ENCODE measurements at regions not wholly inside any gene's neighbourhood (a gene's known extent, or its start where the extent isn't known, plus 50 kb on each side); places are given as distances from the start of the nearest gene placed in this dataset.

DNA sequence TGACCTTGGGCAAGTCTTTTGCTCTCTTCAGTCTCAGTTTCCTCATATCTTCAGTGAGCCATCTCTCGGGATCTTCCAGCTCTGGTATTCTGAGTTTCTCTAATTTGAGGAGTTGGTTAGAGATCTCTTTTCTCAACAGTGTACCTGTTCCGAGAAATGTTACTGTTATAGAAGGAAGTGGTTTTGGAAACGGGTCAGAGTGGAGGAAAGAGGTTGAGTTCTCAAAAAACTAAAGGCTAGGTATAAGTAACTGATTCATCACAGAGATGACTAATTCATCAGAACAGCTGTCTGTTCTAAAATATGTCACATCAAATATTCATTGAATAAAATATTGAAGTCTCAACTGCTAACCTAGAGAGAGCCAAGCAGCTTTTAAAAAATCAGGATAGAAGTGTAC, 106.6 kb downstream of the PALM2AKAP2 start:
- TF ChIP-seq, protein P1, sequence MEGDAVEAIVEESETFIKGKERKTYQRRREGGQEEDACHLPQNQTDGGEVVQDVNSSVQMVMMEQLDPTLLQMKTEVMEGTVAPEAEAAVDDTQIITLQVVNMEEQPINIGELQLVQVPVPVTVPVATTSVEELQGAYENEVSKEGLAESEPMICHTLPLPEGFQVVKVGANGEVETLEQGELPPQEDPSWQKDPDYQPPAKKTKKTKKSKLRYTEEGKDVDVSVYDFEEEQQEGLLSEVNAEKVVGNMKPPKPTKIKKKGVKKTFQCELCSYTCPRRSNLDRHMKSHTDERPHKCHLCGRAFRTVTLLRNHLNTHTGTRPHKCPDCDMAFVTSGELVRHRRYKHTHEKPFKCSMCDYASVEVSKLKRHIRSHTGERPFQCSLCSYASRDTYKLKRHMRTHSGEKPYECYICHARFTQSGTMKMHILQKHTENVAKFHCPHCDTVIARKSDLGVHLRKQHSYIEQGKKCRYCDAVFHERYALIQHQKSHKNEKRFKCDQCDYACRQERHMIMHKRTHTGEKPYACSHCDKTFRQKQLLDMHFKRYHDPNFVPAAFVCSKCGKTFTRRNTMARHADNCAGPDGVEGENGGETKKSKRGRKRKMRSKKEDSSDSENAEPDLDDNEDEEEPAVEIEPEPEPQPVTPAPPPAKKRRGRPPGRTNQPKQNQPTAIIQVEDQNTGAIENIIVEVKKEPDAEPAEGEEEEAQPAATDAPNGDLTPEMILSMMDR (IDR thresholded peaks at IDR 0.05; ENCODE audit: control extremely low read depth, extremely low read depth) = no peak
- no peak for ATAC-seq (ENCODE audit: insufficient read depth, low FRiP score)
- Histone ChIP-seq H3K9me3 (ENCODE audit: control insufficient read depth in 4 of 4, insufficient read depth in 3 of 4, low read length in 3 of 4) (no peaks in the 10 kb centered on the region), H3K36me3 (ENCODE audit: control insufficient read depth in 4 of 4, insufficient read depth in 4 of 4, low read length in 4 of 4) (peaks cover 0 to 8% (median 1%) of the 10 kb centered on the region in 4 donors), H3K9ac (ENCODE audit: insufficient read depth in 1 of 2, low read length in 2 of 2) (no peak overlapping the region), H3K4me1 (ENCODE audit: control insufficient read depth in 5 of 5, insufficient read depth in 5 of 5, low read length in 5 of 5) (peaks cover 0 to 30% (median 13%) of the 10 kb centered on the region in 5 donors), H3K4me3 (no peak overlapping the region), H3K27me3 (ENCODE audit: control insufficient read depth in 3 of 3, insufficient read depth in 3 of 3, low read length in 2 of 3) (no peaks in the 10 kb centered on the region), H3K27ac (ENCODE audit: low read depth in 1 of 2, low read length in 1 of 2) (peak overlapping the region in 1 of 2 donors; percentile 78)
- WGBS, 2 donors = 14 to 35% methylated on average over 3 of the region's 3 CpGs
- DNase-seq = no peak

DNA sequence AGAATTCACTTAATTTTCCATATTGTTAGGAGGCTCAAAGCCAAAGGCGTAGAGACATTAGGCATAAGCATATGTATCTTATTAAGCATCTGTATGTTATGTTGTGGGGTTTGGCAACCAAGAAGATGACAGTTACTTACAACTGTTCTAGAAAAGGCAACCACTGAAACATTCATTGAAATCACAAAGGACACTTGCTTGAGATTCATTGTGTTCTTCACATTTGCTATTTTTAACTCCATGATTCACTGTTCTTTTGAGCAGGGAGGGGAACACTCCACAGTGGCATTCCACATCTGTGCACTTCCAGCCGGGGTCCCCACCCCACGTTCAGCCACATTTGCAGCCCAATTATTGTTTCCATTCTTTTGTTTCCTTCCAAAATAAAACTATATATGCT, 107.1 kb downstream of the PALM2AKAP2 start:
- Histone ChIP-seq H3K36me3 (ENCODE audit: control insufficient read depth in 4 of 4, insufficient read depth in 4 of 4, low read length in 4 of 4) (peaks cover 0 to 8% (median under 1%) of the 10 kb centered on the region in 4 donors), H3K9ac (ENCODE audit: insufficient read depth in 1 of 2, low read length in 2 of 2) (no peak overlapping the region), H3K27me3 (ENCODE audit: control insufficient read depth in 3 of 3, insufficient read depth in 3 of 3, low read length in 2 of 3) (no peaks in the 10 kb centered on the region), H3K27ac (ENCODE audit: low read depth in 1 of 2, low read length in 1 of 2) (peak overlapping the region in 1 of 2 donors; percentile 86), H3K4me3 (no peak overlapping the region), H3K4me1 (ENCODE audit: control insufficient read depth in 5 of 5, insufficient read depth in 5 of 5, low read length in 5 of 5) (peaks cover 0 to 30% (median 13%) of the 10 kb centered on the region in 5 donors), H3K9me3 (ENCODE audit: control insufficient read depth in 4 of 4, insufficient read depth in 3 of 4, low read length in 3 of 4) (no peaks in the 10 kb centered on the region)
- TF ChIP-seq, protein P1 (IDR thresholded peaks at IDR 0.05; ENCODE audit: control extremely low read depth, extremely low read depth) = no peak
- ATAC-seq (ENCODE audit: insufficient read depth, low FRiP score) (no peak), DNase-seq (no peak)
- 61 to 79% methylated on average over 3 of the region's 3 CpGs for WGBS, 2 donors

DNA sequence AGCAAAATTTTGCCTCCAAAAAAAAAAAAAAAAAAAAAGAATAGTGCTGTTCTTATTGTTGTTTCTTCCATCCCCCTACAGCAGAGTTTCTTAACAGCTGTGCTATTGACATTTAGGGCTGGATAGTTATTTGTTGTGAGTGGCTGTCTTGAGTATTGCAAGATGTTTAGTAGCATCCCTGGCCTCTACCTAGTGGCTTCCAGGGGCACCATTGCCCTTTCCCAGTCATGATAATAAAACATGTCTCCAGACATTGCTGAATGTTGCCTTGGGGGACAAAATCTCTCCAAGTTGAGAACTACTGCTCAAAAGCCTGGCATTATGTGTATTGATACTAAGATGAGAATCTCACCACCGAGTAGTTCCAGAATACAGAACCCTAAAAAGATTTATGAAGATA, 108.7 kb downstream of the PALM2AKAP2 start:
- Histone ChIP-seq H3K27ac (ENCODE audit: low read depth in 1 of 2, low read length in 1 of 2) (peak overlapping the region in 1 of 2 donors; percentile 86), H3K27me3 (ENCODE audit: control insufficient read depth in 3 of 3, insufficient read depth in 3 of 3, low read length in 2 of 3) (no peaks in the 10 kb centered on the region), H3K9me3 (ENCODE audit: control insufficient read depth in 4 of 4, insufficient read depth in 3 of 4, low read length in 3 of 4) (no peaks in the 10 kb centered on the region), H3K36me3 (ENCODE audit: control insufficient read depth in 4 of 4, insufficient read depth in 4 of 4, low read length in 4 of 4) (no peaks in the 10 kb centered on the region), H3K4me1 (ENCODE audit: control insufficient read depth in 5 of 5, insufficient read depth in 5 of 5, low read length in 5 of 5) (peaks cover 0 to 25% (median 13%) of the 10 kb centered on the region in 5 donors), H3K9ac (ENCODE audit: insufficient read depth in 1 of 2, low read length in 2 of 2) (no peak overlapping the region), H3K4me3 (no peak overlapping the region)
- no peak for ATAC-seq (ENCODE audit: insufficient read depth, low FRiP score)
- TF ChIP-seq, protein P1 (IDR thresholded peaks at IDR 0.05; ENCODE audit: control extremely low read depth, extremely low read depth) = no peak
- WGBS, 2 donors = 86 to 89% methylated on average over 1 of the region's 1 CpG
- DNase-seq = no peak

DNA sequence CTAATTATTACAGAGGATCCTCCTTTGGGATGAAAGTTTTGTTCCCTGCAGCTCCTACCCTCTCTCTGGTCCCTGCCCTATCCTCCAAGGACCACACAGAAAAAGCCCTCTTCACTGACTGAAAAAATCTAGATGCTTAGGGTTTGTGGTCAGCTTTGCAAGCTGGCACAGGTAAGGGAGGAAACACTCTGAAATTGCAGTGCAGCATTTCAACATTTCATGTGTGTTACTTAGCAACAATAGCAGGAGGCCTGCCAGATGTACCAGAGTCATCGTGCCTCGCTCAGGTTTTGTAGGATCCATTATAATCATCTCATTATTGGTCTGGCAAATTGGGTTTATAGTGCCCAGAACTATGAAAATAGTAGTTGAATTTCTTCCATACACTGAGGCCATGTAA, 109.5 kb downstream of the PALM2AKAP2 start:
- peak overlapping the region in 1 of 2 donors; percentile 1 for H3K27ac ChIP-seq (ENCODE audit: low read depth in 1 of 2, low read length in 1 of 2)
- DNase-seq (no peak), ATAC-seq (ENCODE audit: insufficient read depth, low FRiP score) (no peak)
- TF ChIP-seq, protein P1 (IDR thresholded peaks at IDR 0.05; ENCODE audit: control extremely low read depth, extremely low read depth) = no peak
- H3K9ac ChIP-seq (ENCODE audit: insufficient read depth in 1 of 2, low read length in 2 of 2) = no peak overlapping the region
- no peaks in the 10 kb centered on the region for H3K27me3 ChIP-seq (ENCODE audit: control insufficient read depth in 3 of 3, insufficient read depth in 3 of 3, low read length in 2 of 3)
- H3K9me3 ChIP-seq (ENCODE audit: control insufficient read depth in 4 of 4, insufficient read depth in 3 of 4, low read length in 3 of 4) = no peaks in the 10 kb centered on the region
- 68 to 70% methylated on average over 2 of the region's 2 CpGs for WGBS, 2 donors
- H3K4me3 ChIP-seq = no peak overlapping the region
- H3K36me3 ChIP-seq (ENCODE audit: control insufficient read depth in 4 of 4, insufficient read depth in 4 of 4, low read length in 4 of 4) = no peaks in the 10 kb centered on the region
- peaks cover 0 to 28% (median 13%) of the 10 kb centered on the region in 5 donors for H3K4me1 ChIP-seq (ENCODE audit: control insufficient read depth in 5 of 5, insufficient read depth in 5 of 5, low read length in 5 of 5)

Data from lung (tissue), 11 donors.